Parathyroid adenoma (tissue), 2 donors: ENCODE measurements at regions not wholly inside any gene's neighbourhood (a gene's known extent, or its start where the extent isn't known, plus 50 kb on each side); places are given as distances from the start of the nearest gene placed in this dataset.

ENCODE experiments used
- H2AFZ ChIP-seq: fragments of 300-600 bp; sonication (generic); one replicate; pipeline ENCODE4 v1.7.0; 2017; ENCODE audit warnings: antibody characterized with exemption, mild to moderate bottlenecking
- H3K27ac ChIP-seq: fragments of 300-600 bp; sonication (generic); one replicate; pipeline ENCODE4 v1.7.0; 2017
- H3K27me3 ChIP-seq: fragments of 300-600 bp; sonication (generic); one replicate; pipeline ENCODE4 v1.7.0; 2017; ENCODE audit warnings: low read length; ENCODE audit not compliant: control insufficient read depth, insufficient read depth
- H3K36me3 ChIP-seq: fragments of 300-600 bp; sonication (generic); one replicate; pipeline ENCODE4 v1.7.0; 2017; ENCODE audit warnings: low read length; ENCODE audit not compliant: control insufficient read depth, insufficient read depth
- H3K4me1 ChIP-seq: fragments of 300-600 bp; sonication (generic); one replicate; pipeline ENCODE4 v1.7.0; 2017; ENCODE audit warnings: control low read depth
- H3K4me2 ChIP-seq: fragments of 300-600 bp; sonication (generic); one replicate; pipeline ENCODE4 v1.7.0; 2017; ENCODE audit warnings: low read length
- H3K4me3 ChIP-seq: fragments of 300-600 bp; sonication (generic); one replicate; pipeline ENCODE4 v1.7.0; 2017; ENCODE audit warnings: low read depth, low read length
- H3K79me2 ChIP-seq: fragments of 300-600 bp; sonication (generic); one replicate; pipeline ENCODE4 v1.7.0; 2017; ENCODE audit warnings: control low read depth
- H3K9ac ChIP-seq: fragments of 300-600 bp; sonication (generic); one replicate; pipeline ENCODE4 v1.7.0; 2017; ENCODE audit warnings: mild to moderate bottlenecking
- H3K9me3 ChIP-seq: fragments of 300-600 bp; sonication (generic); one replicate; pipeline ENCODE4 v1.7.0; 2017; ENCODE audit warnings: low read length; ENCODE audit not compliant: control insufficient read depth
- TF ChIP-seq, protein P1 (sequence below): fragments of 300-600 bp; sonication (generic); IDR thresholded peaks from one replicate; pipeline ENCODE4 v1.7.0; 2017; ENCODE audit warnings: antibody characterized with exemption, mild to moderate bottlenecking
- donor health status: primary hyperparathyroidism.

DNA sequence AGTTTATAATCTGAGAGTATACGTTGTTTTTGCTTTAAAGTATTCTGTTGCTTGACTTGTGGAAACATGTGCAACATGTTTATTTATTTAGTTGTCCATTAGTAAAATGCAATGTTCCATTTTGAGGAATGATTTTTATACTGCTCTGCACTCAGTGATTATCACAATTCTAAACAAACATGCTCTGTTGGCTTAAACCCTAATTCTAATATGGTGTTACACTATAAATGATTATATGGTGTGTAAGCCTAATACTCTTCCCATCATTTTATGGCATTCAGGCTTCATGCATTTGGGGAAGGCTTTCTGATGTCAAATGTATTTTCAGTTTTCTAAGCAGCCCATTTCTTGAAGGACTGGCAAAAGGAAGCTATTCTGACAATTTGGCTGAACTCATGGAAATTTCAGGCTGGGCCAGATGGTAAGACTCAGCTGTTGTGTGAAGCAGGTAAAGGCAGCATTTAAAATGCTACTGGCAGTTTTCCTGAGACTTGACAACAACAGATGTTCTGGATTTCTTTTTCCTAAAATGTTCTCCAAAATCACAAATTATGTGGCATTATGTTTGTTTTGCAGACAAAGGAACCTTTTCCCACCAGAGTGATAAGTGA lies 336.7 kb upstream of the GNPDA2 start:
- Histone ChIP-seq H3K9ac (no peak overlapping the region), H3K9me3 (no peaks in the 10 kb centered on the region), H3K27ac (no peak overlapping the region), H3K4me3 (no peak overlapping the region), H3K36me3 (no peaks in the 10 kb centered on the region), H3K4me2 (no peak overlapping the region), H3K79me2 (no peaks in the 10 kb centered on the region), H2AFZ (no peak overlapping the region), H3K27me3 (no peaks in the 10 kb centered on the region), H3K4me1 (no peaks in the 10 kb centered on the region)
- TF ChIP-seq, protein P1, sequence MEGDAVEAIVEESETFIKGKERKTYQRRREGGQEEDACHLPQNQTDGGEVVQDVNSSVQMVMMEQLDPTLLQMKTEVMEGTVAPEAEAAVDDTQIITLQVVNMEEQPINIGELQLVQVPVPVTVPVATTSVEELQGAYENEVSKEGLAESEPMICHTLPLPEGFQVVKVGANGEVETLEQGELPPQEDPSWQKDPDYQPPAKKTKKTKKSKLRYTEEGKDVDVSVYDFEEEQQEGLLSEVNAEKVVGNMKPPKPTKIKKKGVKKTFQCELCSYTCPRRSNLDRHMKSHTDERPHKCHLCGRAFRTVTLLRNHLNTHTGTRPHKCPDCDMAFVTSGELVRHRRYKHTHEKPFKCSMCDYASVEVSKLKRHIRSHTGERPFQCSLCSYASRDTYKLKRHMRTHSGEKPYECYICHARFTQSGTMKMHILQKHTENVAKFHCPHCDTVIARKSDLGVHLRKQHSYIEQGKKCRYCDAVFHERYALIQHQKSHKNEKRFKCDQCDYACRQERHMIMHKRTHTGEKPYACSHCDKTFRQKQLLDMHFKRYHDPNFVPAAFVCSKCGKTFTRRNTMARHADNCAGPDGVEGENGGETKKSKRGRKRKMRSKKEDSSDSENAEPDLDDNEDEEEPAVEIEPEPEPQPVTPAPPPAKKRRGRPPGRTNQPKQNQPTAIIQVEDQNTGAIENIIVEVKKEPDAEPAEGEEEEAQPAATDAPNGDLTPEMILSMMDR = no peak

DNA sequence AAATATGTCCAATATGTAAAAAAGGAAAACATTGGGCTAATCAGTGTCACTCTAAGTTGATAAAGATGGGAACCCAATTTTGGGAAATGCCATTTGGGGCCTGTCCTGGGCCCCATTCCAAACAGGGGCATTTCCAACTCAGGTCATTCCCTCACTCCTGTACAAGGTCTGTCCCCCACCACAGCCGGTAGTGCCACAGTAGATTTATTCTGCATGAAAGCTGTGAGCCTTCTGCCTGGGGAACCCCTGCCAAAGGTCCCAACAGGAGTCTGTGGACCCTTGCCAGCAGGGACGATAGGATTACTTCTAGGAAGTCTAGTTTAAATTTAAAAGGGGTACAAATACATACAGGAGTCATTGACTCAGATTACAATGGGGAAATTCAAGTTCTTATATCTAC lies 317.6 kb upstream of the GNPDA2 start:
- Histone ChIP-seq H3K36me3 (no peaks in the 10 kb centered on the region), H3K79me2 (no peaks in the 10 kb centered on the region), H3K4me2 (no peak overlapping the region), H3K27ac (no peak overlapping the region), H3K4me1 (no peaks in the 10 kb centered on the region), H2AFZ (no peak overlapping the region), H3K27me3 (no peaks in the 10 kb centered on the region), H3K4me3 (no peak overlapping the region), H3K9me3 (no peaks in the 10 kb centered on the region), H3K9ac (no peak overlapping the region)
- TF ChIP-seq, protein P1 = no peak

DNA sequence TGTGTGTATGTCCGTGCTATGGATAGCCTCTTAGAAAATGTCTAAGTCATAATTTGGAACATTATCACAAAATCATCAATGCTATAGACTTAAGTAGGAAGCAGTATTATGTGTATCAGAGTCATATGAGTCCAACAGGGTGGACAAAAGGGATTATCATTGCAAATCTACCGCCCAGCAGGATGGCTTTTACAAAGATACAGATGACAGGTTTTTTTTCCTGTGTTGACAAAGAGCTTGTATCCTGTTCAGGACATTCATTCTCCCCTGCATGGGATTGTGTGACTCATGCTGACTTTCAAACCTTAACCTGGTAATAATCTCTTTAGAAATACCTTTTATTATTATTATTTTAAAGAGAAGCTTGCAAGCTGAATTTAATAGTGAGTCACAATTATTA lies 310.3 kb upstream of the GNPDA2 start:
- H3K27ac ChIP-seq = no peak overlapping the region
- no peak overlapping the region for H3K4me3 ChIP-seq
- H3K36me3 ChIP-seq = no peaks in the 10 kb centered on the region
- H3K4me1 ChIP-seq = no peaks in the 10 kb centered on the region
- no peaks in the 10 kb centered on the region for H3K79me2 ChIP-seq
- no peaks in the 10 kb centered on the region for H3K9me3 ChIP-seq
- H2AFZ ChIP-seq = no peak overlapping the region
- TF ChIP-seq, protein P1 = no peak
- no peak overlapping the region for H3K4me2 ChIP-seq
- no peaks in the 10 kb centered on the region for H3K27me3 ChIP-seq
- H3K9ac ChIP-seq = no peak overlapping the region

DNA sequence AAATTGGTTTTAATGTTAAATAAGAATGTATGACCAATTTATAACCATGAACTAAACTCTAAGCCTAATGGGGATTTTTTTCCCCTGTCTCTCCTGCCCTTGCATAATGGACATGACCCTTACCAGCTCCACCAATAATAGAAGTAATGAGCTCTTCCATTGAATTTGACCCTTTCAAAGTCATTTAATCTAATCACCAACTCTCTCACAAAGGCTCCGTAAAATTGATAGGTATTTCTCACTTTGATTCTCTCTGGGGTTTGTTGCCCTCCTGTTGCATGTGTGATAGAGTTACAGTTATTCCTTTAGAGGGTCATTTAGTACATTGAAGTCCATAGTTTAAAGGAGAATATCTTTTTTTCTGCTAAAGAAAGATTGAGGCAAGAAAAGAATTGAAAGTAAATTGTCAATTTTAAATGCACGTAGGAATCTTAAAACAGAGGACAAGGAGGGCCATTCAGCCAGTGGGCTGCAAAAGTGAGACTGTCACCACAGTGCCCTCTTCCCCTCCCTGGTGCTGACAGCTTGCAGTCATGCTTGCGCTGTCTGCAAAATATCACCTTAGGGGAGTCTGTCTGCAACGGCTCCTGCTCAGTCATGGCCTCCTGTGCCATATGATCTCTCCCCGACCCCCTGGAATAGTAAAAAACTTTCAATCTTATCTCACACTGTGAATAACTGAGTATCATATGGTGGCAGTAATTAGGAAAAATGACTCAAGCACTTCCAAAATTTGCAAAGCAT lies 307.5 kb upstream of the GNPDA2 start:
- TF ChIP-seq, protein P1 = no peak

DNA sequence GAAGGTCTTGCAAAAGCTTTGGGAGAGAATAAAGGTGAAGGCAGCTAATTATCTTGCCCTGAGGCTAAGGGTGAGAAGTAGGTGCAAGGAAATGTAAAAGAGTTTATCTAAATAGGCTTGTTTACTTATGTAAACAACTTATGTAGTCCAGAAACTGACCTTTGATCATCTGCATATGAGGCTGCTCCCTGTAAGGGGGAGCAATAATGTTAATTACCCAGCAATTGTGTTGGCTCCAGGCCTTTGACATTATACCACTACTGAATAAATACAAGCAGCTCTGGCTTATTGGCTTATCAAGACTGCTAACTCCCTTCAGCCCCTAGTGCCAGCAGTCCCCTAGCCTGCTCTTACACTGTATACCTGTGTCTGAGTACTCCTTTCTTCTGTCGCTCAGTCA lies 303.7 kb upstream of the GNPDA2 start:
- Histone ChIP-seq H3K4me3 (no peak overlapping the region), H3K4me1 (no peaks in the 10 kb centered on the region), H3K4me2 (no peak overlapping the region), H3K27me3 (no peaks in the 10 kb centered on the region), H3K27ac (no peak overlapping the region), H3K9ac (no peak overlapping the region), H3K79me2 (no peaks in the 10 kb centered on the region), H3K9me3 (no peaks in the 10 kb centered on the region), H2AFZ (no peak overlapping the region), H3K36me3 (no peaks in the 10 kb centered on the region)
- TF ChIP-seq, protein P1 = no peak

More for the DNA sequence above, 307.5 kb upstream of the GNPDA2 start:
- H2AFZ ChIP-seq = no peak overlapping the region
- H3K27ac ChIP-seq = no peak overlapping the region
- H3K36me3 ChIP-seq = no peaks in the 10 kb centered on the region
- no peak overlapping the region for H3K9ac ChIP-seq
- no peak overlapping the region for H3K4me3 ChIP-seq
- no peaks in the 10 kb centered on the region for H3K4me1 ChIP-seq
- no peaks in the 10 kb centered on the region for H3K27me3 ChIP-seq
- H3K4me2 ChIP-seq = no peak overlapping the region
- no peaks in the 10 kb centered on the region for H3K9me3 ChIP-seq
- H3K79me2 ChIP-seq = no peaks in the 10 kb centered on the region
